Hematopoietic multipotent progenitor cell treated with erythropoietin and hydrocortisone succinate and interleukin-3 and kit ligand, for 8 days (in vitro differentiated cells): ENCODE measurements at regions not wholly inside any gene's neighbourhood (a gene's known extent, or its start where the extent isn't known, plus 50 kb on each side); places are given as distances from the start of the nearest gene placed in this dataset.
A peak's percentile ranks its signal among the peaks of the same experiment; 100 is the strongest.

Experiments
- DNase-seq: peaks from one replicate; pipeline ENCODE4 v3.0.0-alpha.2; 2015

GRCh38 chr6:14187406-14187805 is 69.8 kb downstream of the CD83 start:
- no peak for DNase-seq

GRCh38 chr6:14189074-14189473 is 71.5 kb downstream of the CD83 start:
- DNase-seq = no peak

GRCh38 chr6:14190191-14190928 is 72.8 kb downstream of the CD83 start:
- no peak for DNase-seq

- DNase-seq = no peak
Observed at GRCh38 chr6:14190929-14191224, 73.3 kb downstream of the CD83 start.

- DNase-seq = no peak
Observed at GRCh38 chr6:14191761-14192160, 74.2 kb downstream of the CD83 start.

GRCh38 chr6:14192216-14192788 is 74.7 kb downstream of the CD83 start:
- no peak for DNase-seq

- no peak for DNase-seq
Observed at GRCh38 chr6:14193524-14193923, 76.0 kb downstream of the CD83 start.

GRCh38 chr6:14194483-14194882 is 76.9 kb downstream of the CD83 start:
- no peak for DNase-seq

GRCh38 chr6:14194976-14195375 is 77.4 kb downstream of the CD83 start:
- no peak for DNase-seq

GRCh38 chr6:14196026-14196425 is 78.5 kb downstream of the CD83 start:
- no peak for DNase-seq

- DNase-seq = no peak
Observed at GRCh38 chr6:14197118-14197517, 79.5 kb downstream of the CD83 start.

- DNase-seq = peak; percentile 11
Observed at GRCh38 chr6:14200047-14200446, 82.5 kb downstream of the CD83 start.

- DNase-seq = no peak
Observed at GRCh38 chr6:14202947-14203346, 85.4 kb downstream of the CD83 start.

GRCh38 chr6:14206391-14206790 is 88.8 kb downstream of the CD83 start:
- DNase-seq = no peak

GRCh38 chr6:14207448-14207847 is 89.9 kb downstream of the CD83 start:
- DNase-seq = no peak

- DNase-seq = no peak
Observed at GRCh38 chr6:14209000-14209399, 91.4 kb downstream of the CD83 start.

GRCh38 chr6:14210077-14210476 is 92.5 kb downstream of the CD83 start:
- no peak for DNase-seq

GRCh38 chr6:14210663-14211561 is 93.3 kb downstream of the CD83 start:
- peak; percentile 91 for DNase-seq

- peak; percentile 54 for DNase-seq
Observed at GRCh38 chr6:14211562-14211942, 94.0 kb downstream of the CD83 start.

- DNase-seq = no peak
Observed at GRCh38 chr6:14212020-14212419, 94.4 kb downstream of the CD83 start.

- DNase-seq = no peak
Observed at GRCh38 chr6:14212632-14213031, 95.1 kb downstream of the CD83 start.

GRCh38 chr6:14216946-14217684 is 99.5 kb downstream of the CD83 start:
- no peak for DNase-seq
